Neuron (in vitro differentiated cells): ENCODE measurements at regions not wholly inside any gene's neighbourhood (a gene's known extent, or its start where the extent isn't known, plus 50 kb on each side); places are given as distances from the start of the nearest gene placed in this dataset.
A peak's percentile ranks its signal among the peaks of the same experiment; 100 is the strongest.

Experiments
- H2AFZ ChIP-seq: one replicate; pipeline ENCODE4 v1.6.1; 2013; ENCODE audit warnings: low read depth, mild to moderate bottlenecking, inconsistent platforms, low read length, moderate library complexity
- H3K27me3 ChIP-seq: one replicate; pipeline ENCODE4 v1.6.1; 2013; ENCODE audit warnings: low read length; ENCODE audit not compliant: insufficient read depth
- H3K36me3 ChIP-seq: one replicate; pipeline ENCODE4 v1.6.1; 2013; ENCODE audit warnings: low read length; ENCODE audit not compliant: insufficient read depth
- H3K4me1 ChIP-seq: one replicate; pipeline ENCODE4 v1.6.1; 2013; ENCODE audit warnings: low read length; ENCODE audit not compliant: insufficient read depth
- H3K4me3 ChIP-seq: 2 replicates; pipeline ENCODE4 v1.5.1; 2013; ENCODE audit warnings: mild to moderate bottlenecking, low read length, moderate library complexity
- H3K9me3 ChIP-seq: one replicate; pipeline ENCODE4 v1.6.1; 2013; ENCODE audit warnings: low read length

DNA sequence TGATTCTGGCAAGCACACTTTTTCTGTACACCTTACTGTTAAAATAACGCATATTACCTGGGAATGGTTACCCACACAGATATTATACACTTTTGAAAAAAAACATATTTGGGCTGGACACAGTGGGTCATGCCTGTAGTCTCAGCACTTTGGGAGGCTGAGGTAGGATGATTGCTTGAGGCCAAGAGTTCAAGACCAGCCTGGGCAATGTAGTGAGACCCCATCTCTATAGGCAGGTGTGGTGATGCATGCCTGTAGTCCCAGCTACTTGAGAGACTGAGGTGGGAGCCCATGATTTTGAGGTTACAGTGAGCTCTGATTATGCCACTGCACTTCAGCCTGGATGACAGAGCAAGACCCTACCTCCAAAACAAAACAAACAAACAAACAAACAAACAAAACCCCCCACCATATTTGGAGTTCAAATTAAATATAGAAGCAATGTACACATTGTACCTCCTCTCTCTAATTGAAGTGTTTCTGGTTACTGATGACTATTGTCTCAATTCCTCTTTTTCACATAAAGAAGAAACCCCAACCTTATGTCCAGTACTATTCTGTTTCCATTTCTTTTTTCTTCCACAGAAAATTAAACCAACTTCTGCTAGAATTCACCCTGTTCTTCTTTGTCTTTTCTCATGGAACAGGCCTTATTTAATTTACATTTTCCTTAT lies 152.6 kb upstream of the UMPS start:
- Histone ChIP-seq H3K9me3 (no peaks in the 10 kb centered on the region), H3K4me1 (no peaks in the 10 kb centered on the region), H3K36me3 (no peaks in the 10 kb centered on the region), H2AFZ (no peak overlapping the region), H3K27me3 (no peaks in the 10 kb centered on the region), H3K4me3 (no peak overlapping the region)

DNA sequence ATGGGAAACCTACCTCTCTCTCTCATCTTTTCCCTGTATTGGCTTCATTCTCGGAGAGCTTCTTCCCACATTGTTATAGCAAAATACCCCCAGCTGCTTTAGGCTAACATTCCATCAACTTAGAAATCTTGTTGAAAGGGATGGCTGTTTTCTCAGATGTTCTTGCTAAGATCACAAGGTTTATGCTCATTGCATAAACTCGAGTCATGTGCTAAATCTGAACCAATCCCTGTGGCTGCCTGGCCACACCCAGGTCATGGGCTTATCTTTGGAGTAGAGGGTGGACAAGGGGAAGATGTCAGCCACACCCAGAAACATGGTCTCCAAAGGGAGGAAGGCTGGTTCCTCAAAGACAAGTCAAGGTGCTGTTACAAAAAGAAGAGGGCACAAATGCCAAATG lies 150.6 kb upstream of the UMPS start:
- H3K4me3 ChIP-seq, result no peak overlapping the region
- no peaks in the 10 kb centered on the region for H3K36me3 ChIP-seq
- peaks cover 2% of the 10 kb centered on the region for H3K27me3 ChIP-seq
- H2AFZ ChIP-seq, result no peak overlapping the region
- H3K4me1 ChIP-seq, result no peaks in the 10 kb centered on the region
- no peaks in the 10 kb centered on the region for H3K9me3 ChIP-seq

DNA sequence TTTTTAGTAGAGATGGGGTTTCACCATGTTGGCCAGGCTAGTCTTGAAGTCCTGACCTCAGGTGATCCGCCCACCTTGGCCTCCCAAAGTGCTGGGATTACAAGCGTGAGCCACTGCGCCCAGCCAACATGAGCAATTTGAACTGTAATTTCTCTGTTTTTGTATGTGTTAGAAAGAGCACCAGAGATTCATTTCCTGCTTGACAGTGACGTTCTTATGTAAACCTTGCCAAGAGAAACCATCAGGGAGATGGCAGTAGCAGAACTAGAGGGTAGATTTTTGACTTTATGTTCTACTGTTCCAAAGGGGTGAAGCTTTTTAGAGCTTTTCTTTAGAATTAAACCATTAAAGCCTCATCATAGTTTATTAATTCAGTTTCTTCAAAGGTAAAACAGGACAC lies 148.1 kb upstream of the UMPS start:
- Histone ChIP-seq H3K4me1 (peaks cover 20% of the 10 kb centered on the region), H3K4me3 (no peak overlapping the region), H3K27me3 (peaks cover 14% of the 10 kb centered on the region), H3K36me3 (no peaks in the 10 kb centered on the region), H2AFZ (no peak overlapping the region), H3K9me3 (no peaks in the 10 kb centered on the region)

DNA sequence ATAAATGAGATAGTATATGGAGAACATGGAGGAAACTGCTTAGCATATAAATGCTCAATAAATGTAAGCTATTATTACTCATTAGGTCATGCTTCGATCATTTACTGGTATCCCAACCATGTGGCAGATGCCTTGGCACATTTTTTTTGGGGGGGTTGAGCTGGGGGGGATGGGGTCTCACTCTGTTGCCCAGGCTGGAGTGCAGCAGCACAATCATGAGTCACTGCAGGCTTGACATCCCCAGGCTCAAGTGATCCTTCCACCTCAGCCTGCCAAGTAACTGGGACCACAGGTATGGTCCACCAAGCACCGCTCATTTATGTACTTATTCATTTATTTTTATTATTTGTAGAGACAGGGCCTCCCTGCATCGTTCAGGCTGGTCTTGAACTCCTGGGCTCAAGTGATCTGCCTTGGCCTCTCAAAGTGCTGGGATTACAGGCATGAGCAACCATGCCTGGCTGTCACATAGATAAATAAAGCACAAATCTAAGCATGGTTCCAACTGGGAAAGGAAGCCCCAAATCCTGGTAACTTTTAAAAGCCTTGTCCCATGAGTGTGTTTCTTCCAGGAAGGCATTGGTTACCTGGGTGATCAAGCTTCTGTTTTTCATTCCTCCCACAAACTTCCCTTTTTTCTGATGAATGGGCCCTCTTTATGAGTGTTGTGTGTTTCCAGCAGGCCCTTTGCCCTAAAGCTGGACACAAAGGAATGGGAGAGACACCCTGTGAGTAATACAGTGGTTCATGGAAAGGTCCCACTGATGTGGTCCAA lies 147.4 kb upstream of the UMPS start:
- H3K27me3 ChIP-seq, result peaks cover 14% of the 10 kb centered on the region
- no peak overlapping the region for H2AFZ ChIP-seq
- H3K36me3 ChIP-seq, result no peaks in the 10 kb centered on the region
- H3K4me1 ChIP-seq, result peaks cover 20% of the 10 kb centered on the region
- no peaks in the 10 kb centered on the region for H3K9me3 ChIP-seq
- H3K4me3 ChIP-seq, result no peak overlapping the region

DNA sequence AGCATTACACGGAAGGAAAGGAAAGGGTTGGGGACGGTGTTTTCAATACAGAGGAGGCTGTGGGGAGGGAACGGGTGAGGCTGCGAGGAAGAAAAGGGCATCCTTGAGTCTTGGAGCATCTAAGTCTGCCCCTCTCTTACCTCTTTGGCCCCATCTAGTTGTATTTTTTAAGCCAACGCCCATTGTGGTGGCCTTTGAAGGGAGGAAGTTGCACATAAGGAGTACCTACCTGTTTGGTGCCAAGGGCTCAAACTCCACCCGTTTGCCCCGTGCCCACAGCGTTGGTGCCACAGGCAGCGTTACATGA lies 146.1 kb upstream of the UMPS start:
- Histone ChIP-seq H3K4me3 (peak overlapping the region; percentile 37), H3K36me3 (no peaks in the 10 kb centered on the region), H3K27me3 (peaks cover 14% of the 10 kb centered on the region)

DNA sequence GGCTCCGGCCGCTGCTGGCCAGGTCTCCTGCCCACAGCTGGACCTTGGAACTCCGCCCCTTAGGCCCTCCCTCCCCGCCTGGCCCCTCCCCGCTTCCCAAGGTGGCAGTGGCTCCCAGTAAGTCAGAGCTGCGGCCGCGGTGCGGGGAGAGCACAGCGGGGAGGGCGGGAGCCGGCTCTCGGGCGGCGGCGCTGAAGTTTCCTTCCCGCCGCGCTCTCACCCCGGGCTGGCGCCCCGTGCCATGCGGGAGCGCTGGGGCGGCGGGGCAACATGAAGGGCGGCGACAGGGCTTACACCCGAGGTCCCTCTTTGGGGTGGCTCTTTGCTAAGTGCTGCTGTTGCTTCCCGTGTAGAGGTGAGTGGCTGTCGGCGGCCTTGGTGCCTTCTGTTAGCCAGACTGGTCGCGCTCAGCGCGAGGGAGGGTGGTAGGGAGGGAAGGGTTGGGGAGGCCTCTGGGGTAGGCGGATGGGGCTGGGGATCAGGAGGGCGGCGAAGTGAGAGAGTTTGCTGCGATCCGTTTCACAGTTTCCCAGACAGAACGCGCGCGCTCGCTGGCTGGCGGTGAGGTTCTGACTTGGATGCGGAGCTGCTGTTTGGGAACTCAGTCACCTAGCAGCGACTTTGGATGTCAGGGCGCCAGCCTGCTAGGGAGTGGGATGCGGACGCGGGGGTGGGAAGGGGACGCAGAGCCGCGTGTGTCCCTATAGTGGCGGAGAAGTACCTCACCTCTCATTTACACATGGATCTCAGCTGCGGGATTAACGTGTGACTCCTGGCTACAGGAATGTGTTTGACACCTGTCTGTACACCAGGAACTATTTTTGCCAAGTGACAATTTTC lies 145.5 kb upstream of the UMPS start:
- peak overlapping the region; percentile 13 for H2AFZ ChIP-seq
- H3K4me3 ChIP-seq, result peak overlapping the region; percentile 37
- H3K9me3 ChIP-seq, result no peaks in the 10 kb centered on the region
- H3K36me3 ChIP-seq, result no peaks in the 10 kb centered on the region
- H3K27me3 ChIP-seq, result peaks cover 14% of the 10 kb centered on the region
- H3K4me1 ChIP-seq, result peaks cover 20% of the 10 kb centered on the region

More for the DNA sequence above, 146.1 kb upstream of the UMPS start:
- H3K9me3 ChIP-seq, result no peaks in the 10 kb centered on the region
- peak overlapping the region; percentile 13 for H2AFZ ChIP-seq
- H3K4me1 ChIP-seq, result peaks cover 20% of the 10 kb centered on the region

DNA sequence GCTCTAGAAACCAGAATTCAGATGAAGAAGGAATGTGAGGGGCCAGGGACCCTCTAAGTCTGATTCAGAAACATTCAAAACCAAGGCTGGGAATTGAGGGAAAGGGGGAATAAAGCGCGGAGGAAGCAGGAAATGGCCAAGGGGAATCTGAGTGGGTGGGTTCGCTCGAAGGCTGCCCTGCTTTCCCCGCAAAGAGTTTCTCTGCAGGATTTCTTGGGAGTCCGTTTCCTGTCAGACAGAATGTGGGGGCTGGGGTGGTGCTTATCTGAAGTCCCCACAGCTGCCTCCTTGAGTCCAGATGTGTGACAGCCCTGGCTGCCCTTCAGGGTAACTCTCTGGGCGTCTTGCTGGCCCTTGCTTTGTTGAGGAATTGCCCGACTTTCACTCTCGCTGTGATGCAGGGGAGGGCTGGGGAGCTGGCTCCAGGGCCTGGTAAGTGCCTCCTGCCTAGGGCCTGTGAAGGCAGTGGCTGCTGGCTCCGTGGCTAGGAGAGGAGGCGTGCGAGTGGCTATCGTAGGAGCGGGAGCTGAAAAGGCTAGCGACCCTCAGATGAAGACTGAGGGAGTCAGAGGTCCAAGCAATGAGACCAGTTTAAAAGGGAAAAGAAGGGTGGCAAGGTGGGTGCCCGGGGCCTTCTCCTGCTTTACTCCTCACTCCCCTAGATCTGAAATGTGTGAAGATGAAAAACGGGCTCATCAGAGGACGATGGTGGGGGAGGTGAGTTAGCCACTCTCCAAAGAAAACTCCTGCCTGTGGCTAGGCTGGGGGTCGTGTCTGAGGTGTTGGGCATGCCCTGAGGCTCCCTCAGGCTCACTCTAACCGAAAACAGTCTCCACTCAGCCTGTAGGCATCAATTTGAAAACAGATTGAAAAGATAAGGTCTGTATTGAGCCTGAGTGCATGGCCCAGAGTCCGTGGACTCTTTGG lies 143.9 kb upstream of the UMPS start:
- H3K36me3 ChIP-seq, result no peaks in the 10 kb centered on the region
- no peak overlapping the region for H3K4me3 ChIP-seq
- no peak overlapping the region for H2AFZ ChIP-seq
- H3K9me3 ChIP-seq, result no peaks in the 10 kb centered on the region
- peaks cover 14% of the 10 kb centered on the region for H3K27me3 ChIP-seq
- H3K4me1 ChIP-seq, result peaks cover 20% of the 10 kb centered on the region

DNA sequence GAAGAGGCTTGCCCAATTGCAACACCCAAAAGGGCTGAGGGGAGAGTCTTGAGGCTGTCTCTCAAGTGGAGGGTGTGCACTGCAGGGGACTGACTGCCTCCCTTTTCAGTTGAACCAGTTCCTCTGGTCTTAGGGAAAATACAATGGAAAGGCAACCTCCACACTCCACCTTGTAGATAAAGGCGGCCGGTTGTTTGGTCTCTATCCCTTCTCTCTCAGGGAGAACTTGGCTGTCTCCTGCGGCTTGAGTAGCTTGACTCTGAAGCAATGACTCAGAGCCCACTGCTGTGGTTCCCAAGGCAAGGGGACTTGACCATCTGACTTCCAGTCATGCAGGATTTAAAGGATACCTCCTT lies 143.2 kb upstream of the UMPS start:
- Histone ChIP-seq H3K9me3 (no peaks in the 10 kb centered on the region), H3K4me1 (peaks cover 20% of the 10 kb centered on the region), H3K36me3 (no peaks in the 10 kb centered on the region), H2AFZ (no peak overlapping the region), H3K4me3 (no peak overlapping the region), H3K27me3 (peaks cover 14% of the 10 kb centered on the region)

DNA sequence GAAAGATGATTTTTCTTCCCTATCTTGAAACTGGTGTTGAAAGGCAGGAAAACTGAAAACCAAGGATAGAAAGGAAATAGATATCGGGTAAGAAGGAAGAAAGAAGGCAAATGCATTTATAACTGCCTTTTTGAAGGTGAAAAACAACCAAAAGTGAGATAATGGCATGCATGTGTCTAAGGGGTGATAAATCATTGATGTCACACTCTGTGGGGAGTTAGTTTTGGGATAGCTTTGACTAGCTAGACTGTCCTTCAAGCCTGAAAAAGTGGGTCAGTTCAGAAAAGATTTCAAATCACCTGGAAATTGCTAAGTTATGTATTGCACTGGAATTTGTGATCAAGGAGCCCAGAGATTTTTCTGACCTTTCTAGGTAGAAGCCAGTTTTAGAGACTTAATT lies 142.2 kb upstream of the UMPS start:
- Histone ChIP-seq H3K27me3 (peaks cover 14% of the 10 kb centered on the region), H3K9me3 (no peaks in the 10 kb centered on the region), H3K4me3 (no peak overlapping the region), H3K36me3 (no peaks in the 10 kb centered on the region), H3K4me1 (peaks cover 20% of the 10 kb centered on the region), H2AFZ (no peak overlapping the region)

DNA sequence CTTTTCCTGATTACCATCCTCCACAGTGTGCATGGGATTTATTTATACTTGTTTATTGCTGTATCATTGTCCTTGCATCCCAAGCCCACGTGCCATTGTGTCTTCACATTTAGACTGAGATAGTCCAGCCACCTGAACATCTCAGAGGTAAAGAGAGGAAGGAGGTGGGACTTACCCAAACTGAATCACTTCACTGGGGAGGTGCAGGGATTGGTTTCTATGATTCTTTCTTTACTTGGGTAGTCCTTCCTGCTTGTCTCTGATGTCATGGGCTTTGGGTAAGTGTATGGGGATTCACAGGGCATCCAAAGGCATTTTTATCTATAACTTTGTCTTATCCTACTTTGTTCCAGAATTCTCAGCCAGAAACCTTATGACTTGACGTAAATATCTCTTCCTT lies 141.5 kb upstream of the UMPS start:
- H3K27me3 ChIP-seq, result peaks cover 14% of the 10 kb centered on the region
- no peaks in the 10 kb centered on the region for H3K9me3 ChIP-seq
- no peaks in the 10 kb centered on the region for H3K36me3 ChIP-seq
- no peak overlapping the region for H3K4me3 ChIP-seq
- peaks cover 20% of the 10 kb centered on the region for H3K4me1 ChIP-seq
- H2AFZ ChIP-seq, result no peak overlapping the region

DNA sequence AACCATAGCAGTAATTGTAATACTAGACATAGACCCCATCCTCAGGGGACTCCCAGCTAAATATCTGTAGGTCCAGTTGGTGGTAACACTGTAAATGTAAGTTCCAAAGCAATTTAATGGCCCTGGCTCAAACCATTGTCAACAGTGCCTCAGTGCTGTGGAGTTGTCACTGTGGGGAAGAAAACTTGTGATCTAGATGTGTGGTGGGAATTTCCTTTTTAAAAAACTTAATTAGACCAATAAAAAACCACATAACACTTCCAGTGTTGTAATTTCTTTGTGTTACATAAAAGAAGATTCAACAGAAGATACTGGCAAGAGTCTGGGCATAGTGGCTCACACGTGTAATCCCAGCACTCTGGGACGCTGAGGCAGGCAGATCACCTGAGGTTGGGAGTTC lies 138.6 kb upstream of the UMPS start:
- Histone ChIP-seq H3K36me3 (no peaks in the 10 kb centered on the region), H3K4me1 (no peaks in the 10 kb centered on the region), H3K9me3 (no peaks in the 10 kb centered on the region), H3K27me3 (no peaks in the 10 kb centered on the region), H3K4me3 (no peak overlapping the region), H2AFZ (no peak overlapping the region)

DNA sequence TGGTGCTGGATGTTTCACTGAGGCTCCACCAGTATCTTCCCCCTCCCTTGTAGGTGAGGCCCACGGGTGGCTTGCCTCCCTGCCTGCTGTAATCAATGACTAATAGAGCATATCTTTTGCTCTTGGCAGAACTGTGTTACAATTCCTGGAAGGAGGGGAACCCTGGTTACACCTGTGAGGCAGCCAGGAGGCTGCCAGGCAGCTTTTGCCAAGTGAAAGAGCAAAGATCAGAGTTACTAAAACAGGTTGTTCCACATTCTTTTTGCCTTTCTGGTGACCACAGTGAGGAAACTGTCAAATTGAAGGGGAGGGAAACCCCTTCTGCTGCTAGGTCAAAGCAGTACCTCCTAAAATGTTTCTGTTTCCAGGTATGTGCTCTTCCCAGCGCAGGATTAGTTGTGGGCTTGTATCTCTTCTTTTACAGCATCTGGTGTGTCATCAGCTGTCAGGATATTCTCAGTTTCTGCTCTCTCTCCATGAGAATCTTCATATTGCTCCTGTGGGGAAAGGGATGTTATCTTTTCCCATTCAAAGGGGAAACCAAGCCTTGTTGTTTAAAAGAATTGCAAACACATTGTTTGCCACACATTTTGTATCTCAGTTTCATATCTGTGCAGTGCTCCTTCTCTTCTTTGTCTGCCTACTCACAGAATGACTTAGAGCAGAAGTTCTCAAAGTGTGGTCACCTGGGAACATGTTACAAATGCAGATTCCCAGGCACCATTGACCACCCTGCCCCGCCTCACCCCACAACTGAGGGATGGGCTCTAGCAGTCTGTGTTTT lies 137.4 kb upstream of the UMPS start:
- Histone ChIP-seq H3K27me3 (no peaks in the 10 kb centered on the region), H3K4me3 (no peak overlapping the region), H3K36me3 (no peaks in the 10 kb centered on the region), H3K9me3 (no peaks in the 10 kb centered on the region), H3K4me1 (no peaks in the 10 kb centered on the region), H2AFZ (no peak overlapping the region)
